CD14-positive monocyte (primary cell): ENCODE measurements at regions not wholly inside any gene's neighbourhood (a gene's known extent, or its start where the extent isn't known, plus 50 kb on each side); places are given as distances from the start of the nearest gene placed in this dataset.
"Not testable (repeated sequence)": the region's sequence is repeated elsewhere in the genome, so short reads cannot be mapped to it uniquely, and the experiment has no call there.

ENCODE experiments used
- DNase-seq, 3 donors: peaks; one replicate each; pipeline ENCODE4 v3.0.0-alpha.2; 2011 to 2022
- H2AFZ ChIP-seq: 2 replicates; pipeline ENCODE4 v1.6.0; 2012; ENCODE audit warnings: mild to moderate bottlenecking, low read depth, low read length, inconsistent platforms; ENCODE audit not compliant: insufficient read depth, poor library complexity, severe bottlenecking
- H3K27ac ChIP-seq, 2 donors: 1 replicate in 1 of 2; 2 replicates in 1 of 2; pipeline ENCODE4 v1.5.1; 2012 to 2013; ENCODE audit warnings: low read length in 2 of 2, control low read depth in 1 of 2, inconsistent platforms in 1 of 2, low read depth in 1 of 2, mild to moderate bottlenecking in 1 of 2
- H3K27me3 ChIP-seq, 2 donors: one replicate each; pipeline versions ENCODE4 v1.6.0 to v1.6.1; 2011 to 2013; ENCODE audit warnings: low read length in 2 of 2; ENCODE audit not compliant: control insufficient read depth in 2 of 2, insufficient read depth in 2 of 2
- H3K36me3 ChIP-seq, 2 donors: replicated peaks in 1 of 2; 1 replicate in 1 of 2; 2 replicates in 1 of 2; pipeline versions ENCODE4 v1.5.1 to v1.6.1; 2012 to 2013; ENCODE audit warnings: low read length in 2 of 2, control low read depth in 1 of 2, inconsistent platforms in 1 of 2, mild to moderate bottlenecking in 1 of 2; ENCODE audit not compliant: insufficient read depth in 2 of 2, control insufficient read depth in 1 of 2
- H3K4me1 ChIP-seq, 2 donors: 1 replicate in 1 of 2; 2 replicates in 1 of 2; pipeline versions ENCODE4 v1.5.1 to v1.6.1; 2012 to 2013; ENCODE audit warnings: low read length in 2 of 2, control low read depth in 1 of 2, inconsistent platforms in 1 of 2, mild to moderate bottlenecking in 1 of 2, moderate library complexity in 1 of 2; ENCODE audit not compliant: insufficient read depth in 2 of 2, control insufficient read depth in 1 of 2
- H3K4me2 ChIP-seq: replicated peaks from 2 replicates; pipeline ENCODE3; 2012; ENCODE audit warnings: low read length, moderate library complexity, mild to moderate bottlenecking; ENCODE audit not compliant: poor library complexity, severe bottlenecking; ENCODE audit errors: extremely low read depth
- H3K4me3 ChIP-seq, 3 experiments: fragments of 200-600 bp in 1 of 3; sonication (generic) in 1 of 3; replicated peaks in 1 of 3; 1 replicate in 2 of 3; 2 replicates in 1 of 3; pipeline ENCODE4 v1.5.1; 2011 to 2013; ENCODE audit warnings: low read length in 3 of 3, mild to moderate bottlenecking in 3 of 3, control low read depth in 2 of 3, low read depth in 2 of 3, inconsistent platforms in 1 of 3, moderate library complexity in 1 of 3
- H3K79me2 ChIP-seq: 2 replicates; pipeline ENCODE4 v1.6.0; 2012; ENCODE audit warnings: mild to moderate bottlenecking, control low read depth, inconsistent platforms, low read length, moderate library complexity; ENCODE audit not compliant: insufficient read depth
- H3K9ac ChIP-seq: 2 replicates; pipeline ENCODE4 v1.6.0; 2017; ENCODE audit warnings: low read length, mild to moderate bottlenecking; ENCODE audit not compliant: insufficient read depth, poor library complexity, severe bottlenecking
- H3K9me3 ChIP-seq, 2 donors: replicated peaks in 1 of 2; 1 replicate in 1 of 2; 2 replicates in 1 of 2; pipeline versions ENCODE4 v1.5.1 to v1.6.1; 2012 to 2013; ENCODE audit warnings: low read length in 2 of 2, control low read depth in 1 of 2; ENCODE audit not compliant: control insufficient read depth in 1 of 2, insufficient read depth in 1 of 2
- H4K20me1 ChIP-seq: 2 replicates; pipeline ENCODE4 v1.6.0; 2012; ENCODE audit warnings: mild to moderate bottlenecking, low read length, control low read depth, moderate library complexity; ENCODE audit not compliant: insufficient read depth
- H3K27ac Mint-ChIP-seq, 7 donors: one replicate each; pipeline ENCODE4 v1.8.0; 2020; ENCODE audit warnings: mild to moderate bottlenecking in 7 of 7, mixed read lengths in 7 of 7, moderate library complexity in 6 of 7, inconsistent platforms in 2 of 7
- H3K27me3 Mint-ChIP-seq, 3 donors: one replicate each; pipeline ENCODE4 v1.8.0; 2021 to 2022; ENCODE audit warnings: low read depth in 3 of 3, mild to moderate bottlenecking in 3 of 3, mixed read lengths in 3 of 3, moderate library complexity in 3 of 3, inconsistent platforms in 1 of 3
- H3K36me3 Mint-ChIP-seq, 2 donors: one replicate each; pipeline ENCODE4 v1.8.0; 2020; ENCODE audit warnings: mixed read lengths in 2 of 2, inconsistent platforms in 1 of 2, mild to moderate bottlenecking in 1 of 2
- H3K4me1 Mint-ChIP-seq: one replicate; pipeline ENCODE4 v1.8.0; 2020; ENCODE audit warnings: mild to moderate bottlenecking, mixed read lengths
- H3K4me3 Mint-ChIP-seq, 2 donors: one replicate each; pipeline ENCODE4 v1.8.0; 2020; ENCODE audit warnings: mild to moderate bottlenecking in 2 of 2, mixed read lengths in 2 of 2, moderate library complexity in 1 of 2
- H3K9me3 Mint-ChIP-seq, 7 donors: one replicate each; pipeline ENCODE4 v1.8.0; 2020 to 2022; ENCODE audit warnings: mixed read lengths in 7 of 7, mild to moderate bottlenecking in 6 of 7, moderate library complexity in 6 of 7, inconsistent platforms in 2 of 7
- WGBS: methylation state at CpG from one replicate; pipeline ENCODE4 v1.1.5; 2013; ENCODE audit warnings: missing lambda C conversion rate; ENCODE audit not compliant: insufficient coverage; 5-methylcytosine and 5-hydroxymethylcytosine counted together
- intact Hi-C, 2 donors: fragments of 100-400 bp; cut with micrococcal nuclease; formaldehyde crosslinking; loops; one replicate each; pipeline versions ENCODE4 v1.15.0 to v1.15.1; 2023
- TF ChIP-seq, protein P1 (sequence below): fragments of 200-600 bp; IDR thresholded peaks from one replicate; pipeline ENCODE4 v1.8.0; 2022; ENCODE audit warnings: antibody characterized with exemption, mild to moderate bottlenecking

DNA sequence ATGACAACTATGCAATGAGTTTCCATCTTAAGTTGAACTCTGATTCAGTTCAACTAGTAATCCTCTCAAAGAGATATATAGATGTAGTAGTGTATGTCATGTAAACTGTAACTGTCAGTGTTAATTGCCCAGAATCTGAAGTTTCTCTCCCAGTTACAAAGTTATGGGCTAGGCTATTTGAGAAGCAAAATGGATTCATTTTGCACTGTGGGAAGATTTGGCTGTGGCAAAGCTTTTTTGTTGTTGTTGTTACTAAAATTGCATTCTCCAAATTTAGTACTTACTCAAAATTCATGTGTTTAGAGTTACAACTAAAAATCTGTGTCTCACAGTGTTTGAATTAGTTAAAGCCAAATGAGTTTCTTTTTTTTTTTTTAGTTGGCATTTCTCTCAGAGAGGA, 219.0 kb downstream of the KCNJ2 start:
- Histone ChIP-seq H3K9me3 (peaks cover 4 to 6% of the 10 kb centered on the region in 2 donors), H3K9ac (no peak overlapping the region), H3K4me2 (no peak overlapping the region), H3K4me3 (no peak overlapping the region), H3K4me1 (no peaks in the 10 kb centered on the region), H3K79me2 (no peaks in the 10 kb centered on the region), H3K27me3 (no peaks in the 10 kb centered on the region), H4K20me1 (no peaks in the 10 kb centered on the region), H3K36me3 (no peaks in the 10 kb centered on the region), H3K27ac (no peak overlapping the region), H2AFZ (no peak overlapping the region)
- no peak for DNase-seq
- Mint-ChIP-seq H3K4me3 (no peak overlapping the region), H3K9me3 (peaks cover 0 to 10% (median 7%) of the 10 kb centered on the region in 7 donors), H3K36me3 (no peaks in the 10 kb centered on the region), H3K27me3 (no peaks in the 10 kb centered on the region), H3K27ac (no peak overlapping the region), H3K4me1 (no peaks in the 10 kb centered on the region)
- TF ChIP-seq, protein P1, sequence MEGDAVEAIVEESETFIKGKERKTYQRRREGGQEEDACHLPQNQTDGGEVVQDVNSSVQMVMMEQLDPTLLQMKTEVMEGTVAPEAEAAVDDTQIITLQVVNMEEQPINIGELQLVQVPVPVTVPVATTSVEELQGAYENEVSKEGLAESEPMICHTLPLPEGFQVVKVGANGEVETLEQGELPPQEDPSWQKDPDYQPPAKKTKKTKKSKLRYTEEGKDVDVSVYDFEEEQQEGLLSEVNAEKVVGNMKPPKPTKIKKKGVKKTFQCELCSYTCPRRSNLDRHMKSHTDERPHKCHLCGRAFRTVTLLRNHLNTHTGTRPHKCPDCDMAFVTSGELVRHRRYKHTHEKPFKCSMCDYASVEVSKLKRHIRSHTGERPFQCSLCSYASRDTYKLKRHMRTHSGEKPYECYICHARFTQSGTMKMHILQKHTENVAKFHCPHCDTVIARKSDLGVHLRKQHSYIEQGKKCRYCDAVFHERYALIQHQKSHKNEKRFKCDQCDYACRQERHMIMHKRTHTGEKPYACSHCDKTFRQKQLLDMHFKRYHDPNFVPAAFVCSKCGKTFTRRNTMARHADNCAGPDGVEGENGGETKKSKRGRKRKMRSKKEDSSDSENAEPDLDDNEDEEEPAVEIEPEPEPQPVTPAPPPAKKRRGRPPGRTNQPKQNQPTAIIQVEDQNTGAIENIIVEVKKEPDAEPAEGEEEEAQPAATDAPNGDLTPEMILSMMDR, result no peak
- intact Hi-C loops, result no loop called here

DNA sequence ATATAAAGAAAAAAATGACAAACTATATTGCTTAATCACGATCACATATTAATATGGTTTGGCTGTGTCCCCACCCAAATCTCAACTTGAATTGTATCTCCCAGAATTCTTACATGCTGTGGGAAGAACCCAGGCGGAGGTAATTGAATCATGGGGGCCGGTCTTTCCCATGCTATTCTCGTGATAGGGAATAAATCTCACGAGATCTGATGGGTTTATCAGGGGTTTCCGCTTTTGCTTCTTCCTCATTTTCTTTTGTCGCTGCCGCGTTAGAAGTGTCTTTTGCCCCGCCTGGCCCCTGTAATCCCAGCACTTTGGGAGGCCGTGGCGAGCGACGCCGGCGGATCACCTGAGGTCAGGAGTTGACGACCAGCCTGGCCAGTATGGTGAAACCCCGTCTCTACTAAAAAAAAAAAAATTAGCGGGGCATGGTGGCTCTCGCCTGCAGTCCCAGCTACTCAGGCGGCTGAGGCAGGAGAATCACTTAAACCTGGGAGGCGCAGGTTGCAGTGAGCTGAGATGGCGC, 220.0 kb downstream of the KCNJ2 start:
- H3K27ac Mint-ChIP-seq, H3K27me3 ChIP-seq, H3K36me3 Mint-ChIP-seq, H3K9me3 Mint-ChIP-seq, H3K4me1 ChIP-seq, H3K9me3 ChIP-seq, H2AFZ ChIP-seq, H3K27me3 Mint-ChIP-seq, H3K4me3 ChIP-seq, H3K36me3 ChIP-seq, H3K79me2 ChIP-seq, H3K27ac ChIP-seq, DNase-seq, H3K9ac ChIP-seq, H3K4me3 Mint-ChIP-seq, H3K4me1 Mint-ChIP-seq, intact Hi-C loops, H3K4me2 ChIP-seq, H4K20me1 ChIP-seq: not testable (repeated sequence)
- 98% methylated on average over 21 of the region's 23 CpGs for WGBS
